T47D (cell line): ENCODE measurements at regions not wholly inside any gene's neighbourhood (a gene's known extent, or its start where the extent isn't known, plus 50 kb on each side); places are given as distances from the start of the nearest gene placed in this dataset.
A peak's percentile ranks its signal among the peaks of the same experiment; 100 is the strongest.

Experiments used
- DNase-seq, 2 experiments: peaks; one replicate each; pipeline versions ENCODE4 v3.0.0 to v3.0.0-alpha.2; 2011 to 2012; ENCODE audit warnings: low read depth in 1 of 2, low spot score in 1 of 2
- JUND ChIP-seq: IDR thresholded peaks from 2 replicates; pipeline ENCODE4 v1.6.1; 2012; ENCODE audit warnings: low read depth
- in situ Hi-C: cut with HindIII; loops from 2 replicates; pipeline ENCODE4 v1.10.0; 2016; ENCODE audit warnings: low sequenced_read_pairs, low pct_unique_long_range_greater_than_20kb

DNA sequence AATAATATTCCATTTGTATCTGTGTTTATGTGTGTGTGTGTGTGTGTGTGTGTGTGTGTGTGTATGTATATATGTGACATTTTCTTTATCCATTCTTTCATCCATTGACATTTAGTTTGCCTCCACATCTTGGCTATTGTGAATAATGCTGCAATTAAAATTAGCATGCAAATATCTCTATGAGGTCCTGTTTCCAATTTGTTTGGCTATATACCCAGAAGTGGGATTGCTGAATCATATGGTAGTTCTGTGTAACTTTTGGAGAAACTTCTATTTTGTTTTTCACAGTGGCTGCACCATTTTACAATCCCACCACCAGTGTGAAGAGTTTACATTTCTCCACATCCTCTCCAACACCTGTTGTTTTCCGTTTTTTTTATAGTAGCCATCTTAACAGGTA lies 53.1 kb downstream of the CH25H start:
- DNase-seq: no peak
- TF ChIP-seq JUND: no peak
- in situ Hi-C loops: no loop called here

- no peak for TF ChIP-seq JUND
- in situ Hi-C loops: no loop called here
- DNase-seq: no peak
These were observed 54.0 kb downstream of the CH25H start for GRCh38 chr10:89153116-89153515.

GRCh38 chr10:89151857-89152256 lies 55.3 kb downstream of the CH25H start:
- no peak for TF ChIP-seq JUND
- in situ Hi-C loops: no loop called here
- no peak for DNase-seq

DNA sequence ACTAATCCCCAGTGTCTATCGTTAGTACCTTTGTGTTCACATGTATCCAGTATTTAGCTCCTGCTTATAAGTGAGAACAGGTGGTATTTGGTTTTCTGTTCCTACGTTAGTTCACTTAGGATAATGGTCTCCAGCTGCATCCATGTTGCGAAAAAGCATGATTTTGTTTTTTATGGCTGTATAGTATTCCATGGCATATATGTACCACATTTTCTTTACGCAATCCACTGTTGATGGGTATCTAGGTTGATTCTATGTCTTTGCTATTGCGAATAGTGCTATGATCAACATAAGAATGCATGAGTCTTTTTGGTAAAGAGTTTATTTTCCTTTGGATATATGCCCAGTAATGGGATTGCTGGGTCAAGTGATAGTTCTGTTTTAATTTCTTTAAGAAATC lies 59.1 kb downstream of the CH25H start:
- no peak for DNase-seq
- no peak for TF ChIP-seq JUND
- in situ Hi-C loops: no loop called here

- no peak for TF ChIP-seq JUND
- in situ Hi-C loops: no loop called here
- DNase-seq: no peak
These were observed 59.9 kb downstream of the CH25H start for GRCh38 chr10:89147256-89147655.

DNA sequence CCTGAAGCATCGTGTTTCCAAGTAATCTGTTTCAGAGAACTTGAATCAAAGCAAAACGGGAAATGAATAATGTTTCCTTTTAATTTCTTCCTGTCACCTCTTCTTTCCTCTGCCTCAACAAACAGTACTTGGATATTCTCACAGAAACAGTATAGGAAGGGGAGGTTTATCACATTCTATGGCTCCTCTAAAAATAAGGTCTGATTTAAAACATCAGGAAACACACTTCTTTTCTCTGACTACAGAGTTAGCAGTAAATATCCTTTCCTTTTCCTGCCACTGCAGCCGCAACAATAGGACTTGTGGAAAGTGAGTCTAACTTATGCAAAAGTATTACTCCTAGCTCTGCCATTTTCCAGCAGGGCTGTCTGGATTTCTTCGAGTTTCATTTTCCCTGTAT lies 62.3 kb downstream of the CH25H start:
- no peak for TF ChIP-seq JUND
- in situ Hi-C loops: no loop called here
- DNase-seq: no peak

- in situ Hi-C loops: no loop called here
- no peak for TF ChIP-seq JUND
- DNase-seq: no peak
These were observed 64.5 kb downstream of the CH25H start for GRCh38 chr10:89142590-89142989.

DNA sequence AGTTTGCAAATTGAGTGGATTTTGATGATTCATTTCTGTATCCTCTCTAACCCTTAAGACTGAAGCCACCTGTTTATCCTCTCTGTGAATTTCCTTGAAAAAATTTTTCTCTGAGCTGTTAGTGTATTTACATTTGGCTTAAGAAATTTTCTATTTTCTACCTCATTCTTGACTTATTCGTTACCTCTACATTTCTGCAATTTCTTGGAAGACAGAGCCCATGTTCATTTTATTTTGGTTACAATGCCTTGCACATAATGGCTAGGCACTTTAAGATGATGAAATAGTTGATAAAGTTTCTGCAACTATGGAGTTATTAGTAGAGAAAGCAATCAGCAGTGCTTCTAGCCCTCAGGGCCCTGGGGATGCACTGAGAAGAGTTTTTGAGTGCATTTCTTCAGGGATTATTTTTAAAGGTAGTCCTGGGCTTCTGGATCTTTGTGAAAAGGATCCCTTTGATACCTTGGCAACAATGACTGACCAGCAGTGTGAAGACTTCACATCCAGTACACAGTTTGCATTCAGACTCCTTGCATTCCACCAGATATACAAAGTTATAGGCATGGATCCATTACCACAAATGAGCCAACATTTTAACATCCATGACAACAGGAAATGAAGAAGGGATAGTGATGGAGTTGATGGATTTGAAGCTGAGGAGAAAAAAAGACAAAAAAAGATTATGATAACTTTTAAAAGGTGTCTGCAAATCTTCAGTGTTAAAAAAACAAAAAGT lies 68.2 kb downstream of the CH25H start:
- DNase-seq: no peak
- TF ChIP-seq JUND: no peak
- in situ Hi-C loops: no loop called here

GRCh38 chr10:89134963-89135362 lies 72.2 kb downstream of the CH25H start:
- TF ChIP-seq JUND: no peak
- no peak for DNase-seq
- in situ Hi-C loops: no loop called here

GRCh38 chr10:89129911-89130310 lies 77.2 kb downstream of the CH25H start:
- peak in 1 of 2 experiments; percentile 51 for DNase-seq
- in situ Hi-C loops: no loop called here
- TF ChIP-seq JUND: no peak

DNA sequence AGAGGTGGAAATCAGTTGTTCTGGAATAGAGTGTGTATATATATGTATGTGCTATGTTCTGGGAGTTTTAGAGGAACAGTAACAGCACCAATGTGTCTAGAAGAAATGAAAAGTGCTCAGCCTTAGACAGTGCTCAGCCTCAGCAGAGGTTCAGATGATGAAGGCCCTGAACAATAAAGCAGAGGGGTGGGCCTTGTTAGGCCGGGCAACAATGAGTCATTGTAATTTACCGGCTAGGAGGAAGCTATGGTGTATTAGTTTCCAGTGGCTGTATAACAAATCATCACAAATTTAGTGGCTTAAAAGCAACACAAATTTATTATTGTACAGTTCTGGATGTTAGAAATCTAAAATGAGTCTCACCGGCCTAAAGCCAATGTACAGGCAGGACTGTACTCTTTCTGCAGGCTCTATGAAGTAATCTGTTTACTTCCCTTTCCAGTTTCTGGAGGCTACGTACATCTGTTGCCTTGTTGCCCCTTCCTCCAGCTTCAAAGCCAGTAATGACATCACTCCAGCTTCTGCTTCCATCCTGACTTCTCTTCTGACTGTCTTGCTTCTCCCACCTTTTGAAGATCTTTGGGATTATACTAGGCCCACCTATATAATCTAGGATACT lies 84.6 kb downstream of the CH25H start:
- no peak for TF ChIP-seq JUND
- DNase-seq: no peak
- in situ Hi-C loops: no loop called here

DNA sequence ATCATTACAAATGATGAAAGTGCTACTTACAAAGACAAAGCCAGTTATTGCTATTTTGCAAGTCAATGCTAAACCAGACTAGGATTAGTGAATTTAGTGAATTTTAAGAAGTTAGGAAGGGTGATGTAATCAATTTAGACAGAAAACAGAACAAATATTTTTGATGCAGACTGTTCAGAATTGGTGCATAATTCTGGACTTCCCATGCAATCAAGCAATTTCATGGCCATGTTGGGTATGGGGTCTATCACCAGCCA lies 85.4 kb downstream of the CH25H start:
- DNase-seq: no peak
- in situ Hi-C loops: no loop called here
- TF ChIP-seq JUND: no peak

GRCh38 chr10:89120931-89121763 lies 86.0 kb downstream of the CH25H start:
- in situ Hi-C loops: no loop called here
- DNase-seq: no peak
- TF ChIP-seq JUND: no peak
